Right atrium auricular region (tissue), 2 donors: ENCODE measurements at regions not wholly inside any gene's neighbourhood (a gene's known extent, or its start where the extent isn't known, plus 50 kb on each side); places are given as distances from the start of the nearest gene placed in this dataset.
A peak's percentile ranks its signal among the peaks of the same experiment; 100 is the strongest.

Experiments used
- DNase-seq: peaks from one replicate; pipeline ENCODE4 v3.0.0-alpha.2; 2019; ENCODE audit warnings: low spot score
- H3K27ac ChIP-seq, 2 donors: fragments of 200-600 bp; sonication (generic); 1 replicate in 1 of 2; 2 replicates in 1 of 2; pipeline ENCODE4 v1.5.1; 2016 to 2019
- H3K27me3 ChIP-seq, 2 donors: fragments of 200-600 bp; sonication (generic); one replicate each; pipeline versions ENCODE4 v1.5.1 to v1.6.0; 2017 to 2019
- H3K36me3 ChIP-seq: fragments of 200-600 bp; sonication (generic); one replicate; pipeline ENCODE4 v1.5.1; 2016
- H3K4me1 ChIP-seq, 2 donors: fragments of 200-600 bp; sonication (generic); one replicate each; pipeline versions ENCODE4 v1.5.1 to v1.6.0; 2017 to 2019
- H3K4me3 ChIP-seq, 2 donors: fragments of 200-600 bp; sonication (generic); 1 replicate in 1 of 2; 2 replicates in 1 of 2; pipeline ENCODE4 v1.5.1; 2017 to 2019; ENCODE audit warnings: mild to moderate bottlenecking in 1 of 2, moderate library complexity in 1 of 2
- H3K9me3 ChIP-seq, 2 donors: fragments of 200-600 bp; sonication (generic); one replicate each; pipeline ENCODE4 v1.5.1; 2019
- CTCF ChIP-seq, 2 donors: fragments of 200-600 bp; sonication (generic); IDR thresholded peaks; one replicate each; pipeline ENCODE4 v1.5.1; 2019; ENCODE audit warnings: antibody characterized with exemption in 2 of 2

- Histone ChIP-seq H3K4me3 (peak overlapping the region; percentile 60 to 89), H3K36me3 (no peaks in the 10 kb centered on the region), H3K27me3 (no peaks in the 10 kb centered on the region), H3K4me1 (no peaks in the 10 kb centered on the region), H3K9me3 (no peaks in the 10 kb centered on the region), H3K27ac (peak overlapping the region; percentile 51 to 73)
- peak; percentile 92 to 97 for TF ChIP-seq CTCF (IDR thresholded peaks at IDR 0.05)
- DNase-seq = peak; percentile 69
Measured at GRCh38 chr1:90850898-90851710, 134.0 kb upstream of the BARHL2 start.

- TF ChIP-seq CTCF (IDR thresholded peaks at IDR 0.05) = no peak
- Histone ChIP-seq H3K4me3 (peak overlapping the region; percentile 60 to 89), H3K27me3 (no peaks in the 10 kb centered on the region), H3K27ac (peak overlapping the region; percentile 51 to 73), H3K9me3 (no peaks in the 10 kb centered on the region), H3K36me3 (no peaks in the 10 kb centered on the region), H3K4me1 (no peaks in the 10 kb centered on the region)
- DNase-seq = no peak
Measured at GRCh38 chr1:90850181-90850897, 133.2 kb upstream of the BARHL2 start.

- DNase-seq = no peak
- H3K27ac ChIP-seq = no peak overlapping the region
- H3K4me1 ChIP-seq = peaks cover 0 to 1% of the 10 kb centered on the region in 2 donors
- H3K9me3 ChIP-seq = no peaks in the 10 kb centered on the region
- no peak for TF ChIP-seq CTCF (IDR thresholded peaks at IDR 0.05)
- H3K4me3 ChIP-seq = no peak overlapping the region
- no peaks in the 10 kb centered on the region for H3K36me3 ChIP-seq
- H3K27me3 ChIP-seq = peaks cover 0 to 4% of the 10 kb centered on the region in 2 donors
Measured at GRCh38 chr1:90841473-90841872, 124.4 kb upstream of the BARHL2 start.

- peaks cover 0 to 13% of the 10 kb centered on the region in 2 donors for H3K4me1 ChIP-seq
- H3K4me3 ChIP-seq = no peak overlapping the region
- no peaks in the 10 kb centered on the region for H3K9me3 ChIP-seq
- H3K27ac ChIP-seq = no peak overlapping the region
- H3K36me3 ChIP-seq = no peaks in the 10 kb centered on the region
- DNase-seq = no peak
- TF ChIP-seq CTCF (IDR thresholded peaks at IDR 0.05) = no peak
- peaks cover under 1 to 13% of the 10 kb centered on the region in 2 donors for H3K27me3 ChIP-seq
Measured at GRCh38 chr1:90840352-90840751, 123.2 kb upstream of the BARHL2 start.

GRCh38 chr1:90839323-90839722 lies 122.2 kb upstream of the BARHL2 start:
- H3K27me3 ChIP-seq = peaks cover 10 to 15% of the 10 kb centered on the region in 2 donors

More at GRCh38 chr1:90839323-90839722, 122.2 kb upstream of the BARHL2 start:
- no peak for TF ChIP-seq CTCF (IDR thresholded peaks at IDR 0.05)
- H3K27ac ChIP-seq = no peak overlapping the region
- H3K36me3 ChIP-seq = no peaks in the 10 kb centered on the region
- no peak for DNase-seq
- no peaks in the 10 kb centered on the region for H3K9me3 ChIP-seq
- H3K4me1 ChIP-seq = peaks cover 0 to 23% of the 10 kb centered on the region in 2 donors
- no peak overlapping the region for H3K4me3 ChIP-seq
